ENCODE measurements at regions not wholly inside any gene's neighbourhood (a gene's known extent, or its start where the extent isn't known, plus 50 kb on each side); places are given as distances from the start of the nearest gene placed in this dataset.

- no TSS peak for BruUV-seq (replicated peaks)
- DNase-seq (ENCODE audit: extremely low read depth in 1 of 4, low spot score in 3 of 4) (no peak), FAIRE-seq (no peak), ATAC-seq (no peak)
- ChIA-PET CTCF (ENCODE audit: low intra/inter-chr PET ratio) (no interaction called here), POLR2A (no interaction called here)
- Histone ChIP-seq H3K4me3 (no peak overlapping the region), H3K9me1 (ENCODE audit: control insufficient read depth, insufficient read depth, low read length) (no peaks in the 10 kb centered on the region), H3K79me2 (ENCODE audit: control insufficient read depth, insufficient read depth, low read length) (no peaks in the 10 kb centered on the region), H4K20me1 (replicated peaks; ENCODE audit: control insufficient read depth, insufficient read depth, low read length) (no peaks in the 10 kb centered on the region), H3K9me3 (replicated peaks; ENCODE audit: control insufficient read depth, insufficient read depth, low read depth, low read length) (no peaks in the 10 kb centered on the region), H3K4me2 (ENCODE audit: insufficient read depth, low read length) (no peak overlapping the region), H3K36me3 (ENCODE audit: control insufficient read depth, insufficient read depth, low read length) (no peaks in the 10 kb centered on the region), H3K9ac (ENCODE audit: insufficient read depth in 1 of 2, low read depth in 2 of 2, low read length in 2 of 2) (no peak overlapping the region), H3K27ac (ENCODE audit: extremely low read depth, low read depth, low read length) (no peak overlapping the region), H3K27me3 (ENCODE audit: control insufficient read depth in 2 of 2, insufficient read depth in 2 of 2, low read length in 2 of 2) (no peaks in the 10 kb centered on the region), H2AFZ (ENCODE audit: low read depth, low read length) (no peak overlapping the region), H3K4me1 (replicated peaks in 1 of 2; ENCODE audit: control insufficient read depth in 2 of 2, insufficient read depth in 2 of 2, low read length in 2 of 2) (no peaks in the 10 kb centered on the region)
- WGBS (ENCODE audit: insufficient coverage, low coverage, missing lambda C conversion rate) = 0% methylated on average over 2 of the region's 5 CpGs
- intact Hi-C loops (cut with micrococcal nuclease) (no loop called here), in situ Hi-C loops (cut with MboI) (no loop called here)
- TF ChIP-seq ELF4 (CRISPR knock-in tag; IDR thresholded peaks at IDR 0.05) = no peak
- TF ChIP-seq ZC3H8 (IDR thresholded peaks at IDR 0.05) = no peak
These were observed 255.6 kb upstream of the MPDZ start for GRCh38 chr9:13535141-13535540.

GRCh38 chr9:13534006-13534405 is 254.5 kb upstream of the MPDZ start:
- no peak overlapping the region for H3K9ac ChIP-seq (ENCODE audit: insufficient read depth in 1 of 2, low read depth in 2 of 2, low read length in 2 of 2)
- no peaks in the 10 kb centered on the region for H4K20me1 ChIP-seq (replicated peaks; ENCODE audit: control insufficient read depth, insufficient read depth, low read length)
- ChIA-PET POLR2A (no interaction called here), CTCF (ENCODE audit: low intra/inter-chr PET ratio) (no interaction called here)
- no peaks in the 10 kb centered on the region for H3K36me3 ChIP-seq (ENCODE audit: control insufficient read depth, insufficient read depth, low read length)
- no peaks in the 10 kb centered on the region for H3K4me1 ChIP-seq (replicated peaks in 1 of 2; ENCODE audit: control insufficient read depth in 2 of 2, insufficient read depth in 2 of 2, low read length in 2 of 2)
- no peaks in the 10 kb centered on the region for H3K9me3 ChIP-seq (replicated peaks; ENCODE audit: control insufficient read depth, insufficient read depth, low read depth, low read length)
- no peaks in the 10 kb centered on the region for H3K9me1 ChIP-seq (ENCODE audit: control insufficient read depth, insufficient read depth, low read length)
- in situ Hi-C loops (cut with MboI) = no loop called here
- H3K27me3 ChIP-seq (ENCODE audit: control insufficient read depth in 2 of 2, insufficient read depth in 2 of 2, low read length in 2 of 2) = no peaks in the 10 kb centered on the region
- DNase-seq (ENCODE audit: extremely low read depth in 1 of 4, low spot score in 3 of 4) (no peak), ATAC-seq (no peak), FAIRE-seq (no peak)
- no peaks in the 10 kb centered on the region for H3K79me2 ChIP-seq (ENCODE audit: control insufficient read depth, insufficient read depth, low read length)
- no peak overlapping the region for H3K4me2 ChIP-seq (ENCODE audit: insufficient read depth, low read length)
- H2AFZ ChIP-seq (ENCODE audit: low read depth, low read length) = no peak overlapping the region
- no TSS peak for BruUV-seq (replicated peaks)
- WGBS (ENCODE audit: insufficient coverage, low coverage, missing lambda C conversion rate) = 4% methylated on average over 2 of the region's 2 CpGs
- no peak overlapping the region for H3K27ac ChIP-seq (ENCODE audit: extremely low read depth, low read depth, low read length)
- no peak overlapping the region for H3K4me3 ChIP-seq
- intact Hi-C loops (cut with micrococcal nuclease) = no loop called here
- TF ChIP-seq ZNF124 (CRISPR knock-in tag; IDR thresholded peaks at IDR 0.05) = no peak
- no peak for TF ChIP-seq YBX1 (IDR thresholded peaks at IDR 0.05)
- TF ChIP-seq PHF8 (IDR thresholded peaks at IDR 0.05; ENCODE audit: borderline replicate concordance, low read length) = no peak
- no peak for TF ChIP-seq GTF2B (IDR thresholded peaks at IDR 0.05; ENCODE audit: extremely low read depth, insufficient read length)
- no peak for TF ChIP-seq NR0B1 (IDR thresholded peaks at IDR 0.05; ENCODE audit: partially characterized antibody)
- no peak for TF ChIP-seq CTCFL (IDR thresholded peaks at IDR 0.05; ENCODE audit: borderline replicate concordance, insufficient read depth, low read depth, low read length, poor library complexity, severe bottlenecking)
- TF ChIP-seq ZNF282 (CRISPR knock-in tag; IDR thresholded peaks at IDR 0.05) = no peak
- no peak for TF ChIP-seq ZNF77 (CRISPR knock-in tag; IDR thresholded peaks at IDR 0.05)
- TF ChIP-seq HSF4 (CRISPR knock-in tag; IDR thresholded peaks at IDR 0.05; ENCODE audit: borderline replicate concordance) = no peak
- TF ChIP-seq MYNN (IDR thresholded peaks at IDR 0.05) = no peak
- TF ChIP-seq MYNN (CRISPR knock-in tag; IDR thresholded peaks at IDR 0.05) = no peak
- no peak for TF ChIP-seq JUNB (CRISPR knock-in tag; conservative IDR thresholded peaks at IDR 0.05)
- no peak for TF ChIP-seq ZNF23 (CRISPR knock-in tag; IDR thresholded peaks at IDR 0.05)

Measured in K562 (cell line).